GM23338 (cell line): ENCODE measurements at regions not wholly inside any gene's neighbourhood (a gene's known extent, or its start where the extent isn't known, plus 50 kb on each side); places are given as distances from the start of the nearest gene placed in this dataset.

Experiments used
- ATAC-seq: fragments of 200-7000 bp; cut with Tn5 transposase; 3 replicates; pipeline ENCODE4 v1.9.1; 2020
- DNase-seq: peaks from one replicate; pipeline ENCODE4 v3.0.0-alpha.2; 2015; ENCODE audit warnings: low spot score
- H2AFZ ChIP-seq: fragments of 200-600 bp; sonication (generic); 2 replicates; pipeline ENCODE4 v1.8.0; 2016; ENCODE audit warnings: antibody characterized with exemption, mild to moderate bottlenecking, moderate library complexity
- H3F3A ChIP-seq: fragments of 200-600 bp; sonication (generic); replicated peaks from 2 replicates; pipeline ENCODE4 v1.8.0; 2017; ENCODE audit warnings: antibody characterized with exemption, mixed run types, low read depth
- H3K27ac ChIP-seq: fragments of 200-600 bp; sonication (generic); 2 replicates; pipeline ENCODE4 v1.6.1; 2016; ENCODE audit warnings: low read depth
- H3K27me3 ChIP-seq: fragments of 200-600 bp; sonication (generic); 2 replicates; pipeline ENCODE4 v1.8.0; 2016; ENCODE audit warnings: mild to moderate bottlenecking, mixed run types, moderate library complexity; ENCODE audit not compliant: insufficient read depth
- H3K36me3 ChIP-seq: fragments of 200-600 bp; sonication (generic); 2 replicates; pipeline ENCODE4 v1.8.0; 2016; ENCODE audit warnings: mild to moderate bottlenecking; ENCODE audit not compliant: insufficient read depth
- H3K4me1 ChIP-seq: fragments of 200-600 bp; sonication (generic); 2 replicates; pipeline ENCODE4 v1.8.0; 2016; ENCODE audit warnings: mild to moderate bottlenecking, moderate library complexity; ENCODE audit not compliant: insufficient read depth
- H3K4me2 ChIP-seq: fragments of 200-600 bp; sonication (generic); 2 replicates; pipeline ENCODE4 v1.7.1; 2017; ENCODE audit warnings: mixed run types
- H3K4me3 ChIP-seq: fragments of 200-600 bp; sonication (generic); 2 replicates; pipeline ENCODE4 v1.6.1; 2016; ENCODE audit warnings: mixed run types
- H3K79me2 ChIP-seq: fragments of 200-600 bp; sonication (generic); replicated peaks from 2 replicates; pipeline ENCODE4 v1.8.0; 2017; ENCODE audit warnings: mild to moderate bottlenecking; ENCODE audit not compliant: insufficient read depth
- H3K9me2 ChIP-seq: fragments of 200-600 bp; sonication (generic); 2 replicates; pipeline ENCODE4 v1.8.0; 2017; ENCODE audit not compliant: insufficient read depth
- H4K20me1 ChIP-seq: fragments of 200-600 bp; sonication (generic); replicated peaks from 2 replicates; pipeline ENCODE4 v1.8.0; 2017; ENCODE audit warnings: mild to moderate bottlenecking; ENCODE audit not compliant: insufficient read depth
- H3K27ac Mint-ChIP-seq: 2 replicates; pipeline ENCODE4 v1.8.0; 2020; ENCODE audit warnings: inconsistent platforms, mild to moderate bottlenecking, moderate library complexity, mixed read lengths
- H3K27me3 Mint-ChIP-seq: 3 replicates; pipeline ENCODE4 v1.8.0; 2022; ENCODE audit warnings: low read depth, mild to moderate bottlenecking, moderate library complexity, mixed read lengths, inconsistent platforms; ENCODE audit not compliant: insufficient read depth, poor library complexity
- H3K36me3 Mint-ChIP-seq: 3 replicates; pipeline ENCODE4 v1.8.0; 2021; ENCODE audit warnings: low read depth, mild to moderate bottlenecking, inconsistent platforms, moderate library complexity, mixed read lengths
- H3K4me1 Mint-ChIP-seq: 3 replicates; pipeline ENCODE4 v1.8.0; 2020; ENCODE audit warnings: mild to moderate bottlenecking, inconsistent platforms, mixed read lengths
- H3K4me3 Mint-ChIP-seq: 3 replicates; pipeline ENCODE4 v1.8.0; 2021; ENCODE audit warnings: moderate library complexity, mild to moderate bottlenecking, inconsistent platforms, mixed read lengths
- H3K9me3 Mint-ChIP-seq: 3 replicates; pipeline ENCODE4 v1.8.0; 2020; ENCODE audit warnings: moderate library complexity, mild to moderate bottlenecking, inconsistent platforms, mixed read lengths
- CREB1 ChIP-seq: fragments of 250-450 bp; sonication (Bioruptor Pico); IDR thresholded peaks from 2 replicates; pipeline ENCODE4 v1.5.0; 2020; ENCODE audit warnings: low read depth, mild to moderate bottlenecking, moderate library complexity
- EZH2 ChIP-seq: fragments of 200-600 bp; sonication (generic); IDR thresholded peaks from one replicate; pipeline ENCODE4 v1.8.0; 2017; ENCODE audit warnings: antibody characterized with exemption, mild to moderate bottlenecking, low read depth; ENCODE audit not compliant: unreplicated experiment
- EZH2phosphoT487 ChIP-seq: fragments of 200-600 bp; sonication (generic); IDR thresholded peaks from one replicate; pipeline ENCODE4 v1.8.1; 2018; ENCODE audit warnings: antibody characterized with exemption; ENCODE audit not compliant: unreplicated experiment
- JUNB ChIP-seq: IDR thresholded peaks from one replicate; pipeline ENCODE4 v1.6.1; 2016; ENCODE audit warnings: antibody characterized with exemption; ENCODE audit not compliant: unreplicated experiment
- NANOG ChIP-seq: IDR thresholded peaks from 2 replicates; pipeline ENCODE4 v1.6.1; 2016; ENCODE audit warnings: antibody characterized with exemption, borderline replicate concordance
- POLR2AphosphoS5 ChIP-seq: IDR thresholded peaks from 2 replicates; pipeline ENCODE4 v1.6.1; 2016; ENCODE audit warnings: antibody characterized with exemption, low read depth
- STAT1 ChIP-seq: IDR thresholded peaks from one replicate; pipeline ENCODE4 v1.6.1; 2016; ENCODE audit warnings: antibody characterized with exemption; ENCODE audit not compliant: unreplicated experiment
- ZNF114 ChIP-seq: fragments of 250-450 bp; sonication (Bioruptor Pico); IDR thresholded peaks from 2 replicates; pipeline ENCODE4 v1.5.0; 2020; ENCODE audit warnings: mild to moderate bottlenecking, moderate library complexity
- ZNF331 ChIP-seq: fragments of 250-450 bp; sonication (Bioruptor Pico); IDR thresholded peaks from 2 replicates; pipeline ENCODE4 v1.5.0; 2020; ENCODE audit warnings: low read depth, mild to moderate bottlenecking, moderate library complexity
- TF ChIP-seq, protein P1 (sequence below): fragments of 250-450 bp; sonication (Bioruptor Pico); IDR thresholded peaks from 2 replicates; pipeline ENCODE4 v1.5.0; 2020; ENCODE audit warnings: mild to moderate bottlenecking, moderate library complexity
- TF ChIP-seq, protein P2 (sequence below), 2 experiments: fragments of 200-600 bp in 1 of 2; sonication (generic) in 1 of 2; conservative IDR thresholded peaks; 2 replicates each; pipeline versions ENCODE4 v1.5.1 to v1.6.1; 2016 to 2017; ENCODE audit warnings: antibody characterized with exemption in 2 of 2, low read depth in 2 of 2, mild to moderate bottlenecking in 2 of 2, moderate library complexity in 1 of 2
- TF ChIP-seq, protein P3 (sequence below): IDR thresholded peaks from 2 replicates; pipeline ENCODE4 v1.6.1; 2016; ENCODE audit warnings: antibody characterized with exemption
- TF ChIP-seq, protein P4 (sequence below): IDR thresholded peaks from one replicate; pipeline ENCODE4 v1.6.1; 2018; ENCODE audit warnings: antibody characterized with exemption; ENCODE audit not compliant: unreplicated experiment

DNA sequence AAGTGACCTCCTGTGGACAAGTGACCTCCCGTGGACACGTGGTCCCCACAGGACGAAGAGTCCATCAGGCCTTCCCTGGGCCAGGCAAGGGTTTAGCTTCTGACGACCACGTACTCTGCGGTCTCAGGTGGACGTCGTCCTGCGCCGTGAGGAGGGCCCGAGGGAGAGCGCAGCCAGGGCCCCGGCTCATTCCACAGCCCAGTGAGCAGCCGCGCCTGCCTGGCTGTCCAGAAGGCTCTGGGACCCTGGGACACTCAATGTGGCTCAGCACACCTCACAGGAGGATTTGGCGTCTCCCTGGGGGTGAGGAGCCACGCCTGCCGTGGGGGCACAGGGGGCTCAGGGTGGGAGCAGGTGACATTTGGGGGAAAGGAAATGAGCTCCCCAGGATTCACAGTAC is 64.4 kb upstream of the CFAP46 start:
- Histone ChIP-seq H3K27me3 (no peaks in the 10 kb centered on the region), H4K20me1 (no peaks in the 10 kb centered on the region), H3K36me3 (no peaks in the 10 kb centered on the region), H3F3A (peaks cover 12% of the 10 kb centered on the region), H3K4me3 (no peak overlapping the region), H3K9me2 (no peaks in the 10 kb centered on the region), H3K4me2 (no peak overlapping the region), H2AFZ (no peak overlapping the region), H3K79me2 (no peaks in the 10 kb centered on the region), H3K4me1 (no peaks in the 10 kb centered on the region), H3K27ac (no peak overlapping the region)
- no peaks in the 10 kb centered on the region; the same call in 2 of the 3 replicates for H3K36me3 Mint-ChIP-seq
- H3K4me1 Mint-ChIP-seq = peaks cover 4% of the 10 kb centered on the region; the same call in 2 of the 3 replicates
- no peak for DNase-seq
- no peak overlapping the region for H3K27ac Mint-ChIP-seq
- ATAC-seq = no peak
- H3K27me3 Mint-ChIP-seq = peaks cover 1% of the 10 kb centered on the region
- H3K9me3 Mint-ChIP-seq = peaks cover 2% of the 10 kb centered on the region; the same call in 1 of the 3 replicates
- H3K4me3 Mint-ChIP-seq = no peak overlapping the region
- TF ChIP-seq, protein P1, sequence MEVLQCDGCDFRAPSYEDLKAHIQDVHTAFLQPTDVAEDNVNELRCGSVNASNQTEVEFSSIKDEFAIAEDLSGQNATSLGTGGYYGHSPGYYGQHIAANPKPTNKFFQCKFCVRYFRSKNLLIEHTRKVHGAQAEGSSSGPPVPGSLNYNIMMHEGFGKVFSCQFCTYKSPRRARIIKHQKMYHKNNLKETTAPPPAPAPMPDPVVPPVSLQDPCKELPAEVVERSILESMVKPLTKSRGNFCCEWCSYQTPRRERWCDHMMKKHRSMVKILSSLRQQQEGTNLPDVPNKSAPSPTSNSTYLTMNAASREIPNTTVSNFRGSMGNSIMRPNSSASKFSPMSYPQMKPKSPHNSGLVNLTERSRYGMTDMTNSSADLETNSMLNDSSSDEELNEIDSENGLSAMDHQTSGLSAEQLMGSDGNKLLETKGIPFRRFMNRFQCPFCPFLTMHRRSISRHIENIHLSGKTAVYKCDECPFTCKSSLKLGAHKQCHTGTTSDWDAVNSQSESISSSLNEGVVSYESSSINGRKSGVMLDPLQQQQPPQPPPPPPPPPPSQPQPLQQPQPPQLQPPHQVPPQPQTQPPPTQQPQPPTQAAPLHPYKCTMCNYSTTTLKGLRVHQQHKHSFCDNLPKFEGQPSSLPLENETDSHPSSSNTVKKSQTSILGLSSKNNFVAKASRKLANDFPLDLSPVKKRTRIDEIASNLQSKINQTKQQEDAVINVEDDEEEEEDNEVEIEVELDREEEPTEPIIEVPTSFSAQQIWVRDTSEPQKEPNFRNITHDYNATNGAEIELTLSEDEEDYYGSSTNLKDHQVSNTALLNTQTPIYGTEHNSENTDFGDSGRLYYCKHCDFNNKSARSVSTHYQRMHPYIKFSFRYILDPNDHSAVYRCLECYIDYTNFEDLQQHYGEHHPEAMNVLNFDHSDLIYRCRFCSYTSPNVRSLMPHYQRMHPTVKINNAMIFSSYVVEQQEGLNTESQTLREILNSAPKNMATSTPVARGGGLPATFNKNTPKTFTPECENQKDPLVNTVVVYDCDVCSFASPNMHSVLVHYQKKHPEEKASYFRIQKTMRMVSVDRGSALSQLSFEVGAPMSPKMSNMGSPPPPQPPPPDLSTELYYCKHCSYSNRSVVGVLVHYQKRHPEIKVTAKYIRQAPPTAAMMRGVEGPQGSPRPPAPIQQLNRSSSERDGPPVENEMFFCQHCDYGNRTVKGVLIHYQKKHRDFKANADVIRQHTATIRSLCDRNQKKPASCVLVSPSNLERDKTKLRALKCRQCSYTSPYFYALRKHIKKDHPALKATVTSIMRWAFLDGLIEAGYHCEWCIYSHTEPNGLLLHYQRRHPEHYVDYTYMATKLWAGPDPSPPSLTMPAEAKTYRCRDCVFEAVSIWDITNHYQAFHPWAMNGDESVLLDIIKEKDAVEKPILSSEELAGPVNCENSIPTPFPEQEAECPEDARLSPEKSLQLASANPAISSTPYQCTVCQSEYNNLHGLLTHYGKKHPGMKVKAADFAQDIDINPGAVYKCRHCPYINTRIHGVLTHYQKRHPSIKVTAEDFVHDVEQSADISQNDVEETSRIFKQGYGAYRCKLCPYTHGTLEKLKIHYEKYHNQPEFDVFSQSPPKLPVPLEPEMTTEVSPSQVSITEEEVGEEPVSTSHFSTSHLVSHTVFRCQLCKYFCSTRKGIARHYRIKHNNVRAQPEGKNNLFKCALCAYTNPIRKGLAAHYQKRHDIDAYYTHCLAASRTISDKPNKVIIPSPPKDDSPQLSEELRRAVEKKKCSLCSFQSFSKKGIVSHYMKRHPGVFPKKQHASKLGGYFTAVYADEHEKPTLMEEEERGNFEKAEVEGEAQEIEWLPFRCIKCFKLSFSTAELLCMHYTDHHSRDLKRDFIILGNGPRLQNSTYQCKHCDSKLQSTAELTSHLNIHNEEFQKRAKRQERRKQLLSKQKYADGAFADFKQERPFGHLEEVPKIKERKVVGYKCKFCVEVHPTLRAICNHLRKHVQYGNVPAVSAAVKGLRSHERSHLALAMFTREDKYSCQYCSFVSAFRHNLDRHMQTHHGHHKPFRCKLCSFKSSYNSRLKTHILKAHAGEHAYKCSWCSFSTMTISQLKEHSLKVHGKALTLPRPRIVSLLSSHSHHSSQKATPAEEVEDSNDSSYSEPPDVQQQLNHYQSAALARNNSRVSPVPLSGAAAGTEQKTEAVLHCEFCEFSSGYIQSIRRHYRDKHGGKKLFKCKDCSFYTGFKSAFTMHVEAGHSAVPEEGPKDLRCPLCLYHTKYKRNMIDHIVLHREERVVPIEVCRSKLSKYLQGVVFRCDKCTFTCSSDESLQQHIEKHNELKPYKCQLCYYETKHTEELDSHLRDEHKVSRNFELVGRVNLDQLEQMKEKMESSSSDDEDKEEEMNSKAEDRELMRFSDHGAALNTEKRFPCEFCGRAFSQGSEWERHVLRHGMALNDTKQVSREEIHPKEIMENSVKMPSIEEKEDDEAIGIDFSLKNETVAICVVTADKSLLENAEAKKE = no peak
- TF ChIP-seq STAT1 = no peak
- no peak for TF ChIP-seq NANOG
- TF ChIP-seq, protein P2, sequence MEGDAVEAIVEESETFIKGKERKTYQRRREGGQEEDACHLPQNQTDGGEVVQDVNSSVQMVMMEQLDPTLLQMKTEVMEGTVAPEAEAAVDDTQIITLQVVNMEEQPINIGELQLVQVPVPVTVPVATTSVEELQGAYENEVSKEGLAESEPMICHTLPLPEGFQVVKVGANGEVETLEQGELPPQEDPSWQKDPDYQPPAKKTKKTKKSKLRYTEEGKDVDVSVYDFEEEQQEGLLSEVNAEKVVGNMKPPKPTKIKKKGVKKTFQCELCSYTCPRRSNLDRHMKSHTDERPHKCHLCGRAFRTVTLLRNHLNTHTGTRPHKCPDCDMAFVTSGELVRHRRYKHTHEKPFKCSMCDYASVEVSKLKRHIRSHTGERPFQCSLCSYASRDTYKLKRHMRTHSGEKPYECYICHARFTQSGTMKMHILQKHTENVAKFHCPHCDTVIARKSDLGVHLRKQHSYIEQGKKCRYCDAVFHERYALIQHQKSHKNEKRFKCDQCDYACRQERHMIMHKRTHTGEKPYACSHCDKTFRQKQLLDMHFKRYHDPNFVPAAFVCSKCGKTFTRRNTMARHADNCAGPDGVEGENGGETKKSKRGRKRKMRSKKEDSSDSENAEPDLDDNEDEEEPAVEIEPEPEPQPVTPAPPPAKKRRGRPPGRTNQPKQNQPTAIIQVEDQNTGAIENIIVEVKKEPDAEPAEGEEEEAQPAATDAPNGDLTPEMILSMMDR (conservative IDR thresholded peaks at IDR 0.05; ENCODE audit: low read depth in 2 of 2) = no peak
- TF ChIP-seq POLR2AphosphoS5 = no peak
- no peak for TF ChIP-seq ZNF114
- no peak for TF ChIP-seq EZH2
- TF ChIP-seq ZNF331 (CRISPR knock-in tag) = no peak
- TF ChIP-seq, protein P3, sequence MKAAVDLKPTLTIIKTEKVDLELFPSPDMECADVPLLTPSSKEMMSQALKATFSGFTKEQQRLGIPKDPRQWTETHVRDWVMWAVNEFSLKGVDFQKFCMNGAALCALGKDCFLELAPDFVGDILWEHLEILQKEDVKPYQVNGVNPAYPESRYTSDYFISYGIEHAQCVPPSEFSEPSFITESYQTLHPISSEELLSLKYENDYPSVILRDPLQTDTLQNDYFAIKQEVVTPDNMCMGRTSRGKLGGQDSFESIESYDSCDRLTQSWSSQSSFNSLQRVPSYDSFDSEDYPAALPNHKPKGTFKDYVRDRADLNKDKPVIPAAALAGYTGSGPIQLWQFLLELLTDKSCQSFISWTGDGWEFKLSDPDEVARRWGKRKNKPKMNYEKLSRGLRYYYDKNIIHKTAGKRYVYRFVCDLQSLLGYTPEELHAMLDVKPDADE = no peak
- TF ChIP-seq EZH2phosphoT487 = no peak
- TF ChIP-seq JUNB = no peak
- no peak for TF ChIP-seq CREB1 (CRISPR knock-in tag)
- TF ChIP-seq, protein P4, sequence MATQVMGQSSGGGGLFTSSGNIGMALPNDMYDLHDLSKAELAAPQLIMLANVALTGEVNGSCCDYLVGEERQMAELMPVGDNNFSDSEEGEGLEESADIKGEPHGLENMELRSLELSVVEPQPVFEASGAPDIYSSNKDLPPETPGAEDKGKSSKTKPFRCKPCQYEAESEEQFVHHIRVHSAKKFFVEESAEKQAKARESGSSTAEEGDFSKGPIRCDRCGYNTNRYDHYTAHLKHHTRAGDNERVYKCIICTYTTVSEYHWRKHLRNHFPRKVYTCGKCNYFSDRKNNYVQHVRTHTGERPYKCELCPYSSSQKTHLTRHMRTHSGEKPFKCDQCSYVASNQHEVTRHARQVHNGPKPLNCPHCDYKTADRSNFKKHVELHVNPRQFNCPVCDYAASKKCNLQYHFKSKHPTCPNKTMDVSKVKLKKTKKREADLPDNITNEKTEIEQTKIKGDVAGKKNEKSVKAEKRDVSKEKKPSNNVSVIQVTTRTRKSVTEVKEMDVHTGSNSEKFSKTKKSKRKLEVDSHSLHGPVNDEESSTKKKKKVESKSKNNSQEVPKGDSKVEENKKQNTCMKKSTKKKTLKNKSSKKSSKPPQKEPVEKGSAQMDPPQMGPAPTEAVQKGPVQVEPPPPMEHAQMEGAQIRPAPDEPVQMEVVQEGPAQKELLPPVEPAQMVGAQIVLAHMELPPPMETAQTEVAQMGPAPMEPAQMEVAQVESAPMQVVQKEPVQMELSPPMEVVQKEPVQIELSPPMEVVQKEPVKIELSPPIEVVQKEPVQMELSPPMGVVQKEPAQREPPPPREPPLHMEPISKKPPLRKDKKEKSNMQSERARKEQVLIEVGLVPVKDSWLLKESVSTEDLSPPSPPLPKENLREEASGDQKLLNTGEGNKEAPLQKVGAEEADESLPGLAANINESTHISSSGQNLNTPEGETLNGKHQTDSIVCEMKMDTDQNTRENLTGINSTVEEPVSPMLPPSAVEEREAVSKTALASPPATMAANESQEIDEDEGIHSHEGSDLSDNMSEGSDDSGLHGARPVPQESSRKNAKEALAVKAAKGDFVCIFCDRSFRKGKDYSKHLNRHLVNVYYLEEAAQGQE = no peak
